Heart left ventricle (tissue), 16 donors: ENCODE measurements at regions not wholly inside any gene's neighbourhood (a gene's known extent, or its start where the extent isn't known, plus 50 kb on each side); places are given as distances from the start of the nearest gene placed in this dataset.

ENCODE experiments used
- ATAC-seq, 4 donors: fragments of 200-7000 bp; cut with Tn5 transposase; one replicate each; pipeline ENCODE4 v1.9.1; 2020 to 2022; ENCODE audit warnings: moderate library complexity in 4 of 4, mild to moderate bottlenecking in 3 of 4, moderate number of reproducible peaks in 1 of 4
- DNase-seq, 5 donors: peaks; one replicate each; pipeline ENCODE4 v3.0.0-alpha.2; 2020
- H3K27ac ChIP-seq, 12 donors: fragments of 200-600 bp; sonication (generic) in 4 of 12; one replicate each; pipeline versions ENCODE4 v1.5.0 to v1.8.0; 2016 to 2022; ENCODE audit warnings: mild to moderate bottlenecking in 2 of 12
- H3K27me3 ChIP-seq, 9 donors: fragments of 200-600 bp; sonication (generic) in 2 of 9; one replicate each; pipeline versions ENCODE4 v1.5.1 to v1.8.0; 2016 to 2022; ENCODE audit warnings: mild to moderate bottlenecking in 3 of 9
- H3K36me3 ChIP-seq, 9 donors: fragments of 200-600 bp; sonication (generic) in 2 of 9; one replicate each; pipeline versions ENCODE4 v1.5.0 to v1.8.0; 2018 to 2022; ENCODE audit warnings: mild to moderate bottlenecking in 2 of 9
- H3K4me1 ChIP-seq, 12 donors: fragments of 200-600 bp; sonication (generic) in 4 of 12; one replicate each; pipeline versions ENCODE4 v1.5.0 to v1.8.0; 2016 to 2022; ENCODE audit warnings: mild to moderate bottlenecking in 3 of 12
- H3K4me3 ChIP-seq, 12 donors: fragments of 200-600 bp; sonication (generic) in 4 of 12; one replicate each; pipeline versions ENCODE4 v1.5.0 to v1.8.0; 2017 to 2022; ENCODE audit warnings: mild to moderate bottlenecking in 9 of 12, moderate library complexity in 4 of 12
- H3K9me3 ChIP-seq, 12 donors: fragments of 200-600 bp; sonication (generic) in 4 of 12; one replicate each; pipeline versions ENCODE4 v1.5.0 to v1.8.0; 2016 to 2022; ENCODE audit warnings: mild to moderate bottlenecking in 1 of 12
- POLR2A ChIP-seq, 2 donors: fragments of 450-650 bp; IDR thresholded peaks; one replicate each; pipeline ENCODE4 v1.6.1; 2017; ENCODE audit warnings: antibody characterized with exemption in 2 of 2, mild to moderate bottlenecking in 2 of 2, moderate library complexity in 2 of 2
- WGBS, 4 donors: extraction: QIAGEN DNeasy Blood & Tissue Kit in 2 of 4; methylation state at CpG; one replicate each; pipeline versions ENCODE4 v1.1.5 to v1.1.7; 2013 to 2018; 5-methylcytosine and 5-hydroxymethylcytosine counted together
- intact Hi-C, 10 donors: fragments of 100-400 bp; cut with DNase I; formaldehyde crosslinking; loops; one replicate each; pipeline versions ENCODE4 v1.11.1 to v1.14.2; 2022
- TF ChIP-seq, protein P1 (sequence below), 12 donors: fragments of 200-600 bp; sonication (generic) in 4 of 12; IDR thresholded peaks; one replicate each; pipeline versions ENCODE4 v1.5.0 to v1.8.0; 2018 to 2022; ENCODE audit warnings: antibody characterized with exemption in 12 of 12, mild to moderate bottlenecking in 5 of 12
- donor health status: ischemic (EF 13 %, LVEDD 7.1; RV severe dilation, severe dysfunction).
- donor health status: healthy with polysubstance abuse.
- donor health status: DM: no; HTN: yes; CAD: no.
- donor health status: DM: no; HTN: no; CAD: no.
- donor health status: ischemic (EF 25% LVEDD 6.9; RV normal size, moderate dysfunction).
- donor health status: ischemic (EF 25% LVEDD 5.7; RV mildly dilated, moderate dysfunction).
- donor health status: healthy.
- donor health status: DM: yes; HTN: yes; CAD: no.
- donor health status: ischemic (EF 35%, LVEDD 5.7; RV mildly dilated, moderate dysfunction).
- donor health status: nonischemic (EF 11% LVEDD 7.7; RV severe dilation, severe dysfunction).
- donor health status: DM: yes; HTN: yes; CAD: no.
- donor health status: PGD.
- donor health status: ischemic (EF 29% LVEDD 5.4; RV normal size, mild dysfunction).
- donor health status: nonischemic (EF 23%, LVEDD 6.1; RV moderate dilation, normal function).

- 81 to 90% (median 86%) methylated on average over 3 of the region's 3 CpGs for WGBS, 4 donors
- H3K36me3 ChIP-seq: no peaks in the 10 kb centered on the region
- H3K27me3 ChIP-seq: no peaks in the 10 kb centered on the region
- no peak for TF ChIP-seq POLR2A (IDR thresholded peaks at IDR 0.05)
- TF ChIP-seq, protein P1, sequence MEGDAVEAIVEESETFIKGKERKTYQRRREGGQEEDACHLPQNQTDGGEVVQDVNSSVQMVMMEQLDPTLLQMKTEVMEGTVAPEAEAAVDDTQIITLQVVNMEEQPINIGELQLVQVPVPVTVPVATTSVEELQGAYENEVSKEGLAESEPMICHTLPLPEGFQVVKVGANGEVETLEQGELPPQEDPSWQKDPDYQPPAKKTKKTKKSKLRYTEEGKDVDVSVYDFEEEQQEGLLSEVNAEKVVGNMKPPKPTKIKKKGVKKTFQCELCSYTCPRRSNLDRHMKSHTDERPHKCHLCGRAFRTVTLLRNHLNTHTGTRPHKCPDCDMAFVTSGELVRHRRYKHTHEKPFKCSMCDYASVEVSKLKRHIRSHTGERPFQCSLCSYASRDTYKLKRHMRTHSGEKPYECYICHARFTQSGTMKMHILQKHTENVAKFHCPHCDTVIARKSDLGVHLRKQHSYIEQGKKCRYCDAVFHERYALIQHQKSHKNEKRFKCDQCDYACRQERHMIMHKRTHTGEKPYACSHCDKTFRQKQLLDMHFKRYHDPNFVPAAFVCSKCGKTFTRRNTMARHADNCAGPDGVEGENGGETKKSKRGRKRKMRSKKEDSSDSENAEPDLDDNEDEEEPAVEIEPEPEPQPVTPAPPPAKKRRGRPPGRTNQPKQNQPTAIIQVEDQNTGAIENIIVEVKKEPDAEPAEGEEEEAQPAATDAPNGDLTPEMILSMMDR (IDR thresholded peaks at IDR 0.05): no peak
- no peaks in the 10 kb centered on the region for H3K4me1 ChIP-seq
- intact Hi-C loops: no loop called here
- H3K9me3 ChIP-seq: no peaks in the 10 kb centered on the region
- no peak overlapping the region for H3K27ac ChIP-seq
- no peak overlapping the region for H3K4me3 ChIP-seq
- no peak for ATAC-seq
- no peak for DNase-seq
These were observed 206.8 kb upstream of the MON1B start for GRCh38 chr16:76984196-76984595.

- Histone ChIP-seq H3K4me3 (no peak overlapping the region), H3K27ac (no peak overlapping the region), H3K27me3 (no peaks in the 10 kb centered on the region), H3K9me3 (no peaks in the 10 kb centered on the region), H3K4me1 (no peaks in the 10 kb centered on the region), H3K36me3 (no peaks in the 10 kb centered on the region)
- 52 to 58% (median 55%) methylated on average over 4 of the region's 4 CpGs for WGBS, 4 donors
- ATAC-seq: no peak
- TF ChIP-seq POLR2A (IDR thresholded peaks at IDR 0.05): no peak
- TF ChIP-seq, protein P1 (IDR thresholded peaks at IDR 0.05): no peak
- intact Hi-C loops: no loop called here
- no peak for DNase-seq
These were observed 205.5 kb upstream of the MON1B start for GRCh38 chr16:76985392-76986045.

DNA sequence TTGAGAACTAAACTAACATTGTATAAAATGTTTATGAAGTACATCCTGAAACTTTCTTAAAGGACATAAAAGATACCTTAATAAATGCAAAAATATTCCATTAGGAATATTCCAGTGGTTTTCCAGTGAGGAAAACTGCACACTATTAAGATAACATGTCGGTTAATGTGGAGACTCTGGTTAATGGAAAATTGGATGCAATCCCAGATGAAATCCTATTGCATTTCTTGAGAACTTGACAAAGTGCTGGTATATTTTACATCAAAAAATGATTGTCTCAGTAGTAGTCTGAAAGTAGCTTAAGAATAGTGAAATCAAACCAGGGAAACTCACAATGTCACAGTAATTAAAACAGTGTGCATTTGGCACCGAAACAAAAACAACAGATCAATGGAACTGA is 202.5 kb upstream of the MON1B start:
- Histone ChIP-seq H3K36me3 (no peaks in the 10 kb centered on the region), H3K27me3 (no peaks in the 10 kb centered on the region), H3K4me1 (no peaks in the 10 kb centered on the region), H3K9me3 (no peaks in the 10 kb centered on the region), H3K4me3 (no peak overlapping the region), H3K27ac (no peak overlapping the region)
- no peak for DNase-seq
- WGBS, 4 donors: 59 to 77% (median 65%) methylated on average over 2 of the region's 2 CpGs
- intact Hi-C loops: no loop called here
- TF ChIP-seq POLR2A (IDR thresholded peaks at IDR 0.05): no peak
- TF ChIP-seq, protein P1 (IDR thresholded peaks at IDR 0.05): no peak
- ATAC-seq: no peak

GRCh38 chr16:77002644-77003043 is 188.3 kb upstream of the MON1B start:
- no peak for ATAC-seq
- TF ChIP-seq, protein P1 (IDR thresholded peaks at IDR 0.05): no peak
- TF ChIP-seq POLR2A (IDR thresholded peaks at IDR 0.05): no peak
- DNase-seq: no peak
- Histone ChIP-seq H3K9me3 (no peaks in the 10 kb centered on the region), H3K36me3 (no peaks in the 10 kb centered on the region), H3K4me1 (no peaks in the 10 kb centered on the region), H3K27ac (no peak overlapping the region), H3K27me3 (no peaks in the 10 kb centered on the region), H3K4me3 (no peak overlapping the region)
- intact Hi-C loops: no loop called here
- WGBS, 4 donors: 90 to 94% (median 92%) methylated on average over 4 of the region's 4 CpGs
